ENCODE measurements at regions not wholly inside any gene's neighbourhood (a gene's known extent, or its start where the extent isn't known, plus 50 kb on each side); places are given as distances from the start of the nearest gene placed in this dataset.

DNA sequence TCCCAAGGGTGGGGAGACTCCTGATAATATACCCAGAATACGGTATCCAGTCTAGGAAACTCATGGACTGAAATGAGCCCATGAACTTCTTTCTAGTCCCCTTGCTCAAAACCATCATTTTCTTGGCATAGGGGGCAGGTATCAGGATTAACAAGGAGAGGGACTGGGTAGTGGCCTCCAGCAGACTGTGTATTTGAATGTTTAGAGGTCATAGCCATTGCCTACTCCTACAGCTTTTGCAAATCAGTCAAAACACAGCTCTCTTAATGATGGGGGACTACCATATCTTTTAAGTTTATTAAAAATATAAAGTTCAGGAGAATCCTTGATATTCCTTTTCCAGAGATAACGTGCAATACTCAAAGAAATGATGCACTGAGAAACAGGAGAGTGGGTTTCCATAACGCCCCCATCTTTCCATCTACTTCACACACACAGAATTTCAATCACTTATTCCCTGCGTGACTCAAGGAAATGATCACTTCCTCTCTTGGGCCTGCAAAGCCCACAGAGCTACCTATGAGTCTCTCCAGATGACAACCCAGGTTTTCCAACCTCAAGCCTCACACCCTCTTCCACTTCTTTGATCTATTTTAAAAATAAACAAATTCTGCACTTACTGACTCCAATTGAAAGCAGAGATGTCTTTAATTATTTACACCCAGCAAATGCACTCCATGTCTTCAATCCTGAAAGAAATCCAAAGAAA lies 584.0 kb upstream of the LMCD1 start:
- no peak for TF ChIP-seq EZH2phosphoT487 (IDR thresholded peaks at IDR 0.05; ENCODE audit: low read depth, severe bottlenecking, unreplicated experiment)
- TF ChIP-seq, protein P1, sequence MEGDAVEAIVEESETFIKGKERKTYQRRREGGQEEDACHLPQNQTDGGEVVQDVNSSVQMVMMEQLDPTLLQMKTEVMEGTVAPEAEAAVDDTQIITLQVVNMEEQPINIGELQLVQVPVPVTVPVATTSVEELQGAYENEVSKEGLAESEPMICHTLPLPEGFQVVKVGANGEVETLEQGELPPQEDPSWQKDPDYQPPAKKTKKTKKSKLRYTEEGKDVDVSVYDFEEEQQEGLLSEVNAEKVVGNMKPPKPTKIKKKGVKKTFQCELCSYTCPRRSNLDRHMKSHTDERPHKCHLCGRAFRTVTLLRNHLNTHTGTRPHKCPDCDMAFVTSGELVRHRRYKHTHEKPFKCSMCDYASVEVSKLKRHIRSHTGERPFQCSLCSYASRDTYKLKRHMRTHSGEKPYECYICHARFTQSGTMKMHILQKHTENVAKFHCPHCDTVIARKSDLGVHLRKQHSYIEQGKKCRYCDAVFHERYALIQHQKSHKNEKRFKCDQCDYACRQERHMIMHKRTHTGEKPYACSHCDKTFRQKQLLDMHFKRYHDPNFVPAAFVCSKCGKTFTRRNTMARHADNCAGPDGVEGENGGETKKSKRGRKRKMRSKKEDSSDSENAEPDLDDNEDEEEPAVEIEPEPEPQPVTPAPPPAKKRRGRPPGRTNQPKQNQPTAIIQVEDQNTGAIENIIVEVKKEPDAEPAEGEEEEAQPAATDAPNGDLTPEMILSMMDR (IDR thresholded peaks at IDR 0.05; ENCODE audit: poor library complexity): no peak
- no peak for TF ChIP-seq EZH2 (IDR thresholded peaks at IDR 0.05; ENCODE audit: borderline replicate concordance)
- Histone ChIP-seq H3K4me1 (ENCODE audit: insufficient read depth) (no peaks in the 10 kb centered on the region), H2AFZ (no peak overlapping the region), H3K9me3 (ENCODE audit: low read depth) (no peaks in the 10 kb centered on the region), H3K4me3 (no peak overlapping the region), H3K79me2 (no peaks in the 10 kb centered on the region), H3K27ac (no peak overlapping the region), H3K9me2 (replicated peaks; ENCODE audit: insufficient read depth) (no peaks in the 10 kb centered on the region), H3K4me2 (no peak overlapping the region), H3K27me3 (no peaks in the 10 kb centered on the region), H4K20me1 (ENCODE audit: insufficient read depth, poor library complexity, severe bottlenecking) (no peaks in the 10 kb centered on the region), H3K36me3 (replicated peaks; ENCODE audit: insufficient read depth, low read depth) (no peaks in the 10 kb centered on the region)
- DNase-seq (ENCODE audit: low spot score): no peak
- WGBS (ENCODE audit: low lambda C conversion rate, missing lambda C conversion rate): 88% methylated on average over 4 of the region's 4 CpGs

DNA sequence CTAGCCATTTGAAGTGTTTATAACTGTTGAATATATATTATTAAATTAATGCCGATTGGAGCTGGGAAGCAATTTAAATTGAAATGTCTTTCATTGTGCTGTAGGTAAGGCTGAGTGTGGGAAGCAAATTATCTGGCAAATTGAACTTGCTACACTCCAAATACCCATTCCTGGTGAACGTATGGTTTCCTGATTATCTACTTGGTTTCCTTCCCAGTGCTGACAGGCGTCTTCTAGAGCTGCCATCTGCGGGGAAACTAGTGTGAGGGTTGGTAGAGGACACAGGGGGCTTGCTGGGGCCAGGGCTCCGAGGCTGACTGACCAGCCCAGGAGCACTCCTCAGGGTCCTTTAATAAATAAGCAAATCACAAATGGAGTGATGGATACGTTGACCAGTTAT lies 581.4 kb upstream of the LMCD1 start:
- H2AFZ ChIP-seq: no peak overlapping the region
- no peak overlapping the region for H3K4me3 ChIP-seq
- WGBS (ENCODE audit: low lambda C conversion rate, missing lambda C conversion rate): 81% methylated on average over 6 of the region's 6 CpGs
- H3K9me3 ChIP-seq (ENCODE audit: low read depth): no peaks in the 10 kb centered on the region
- H3K36me3 ChIP-seq (replicated peaks; ENCODE audit: insufficient read depth, low read depth): no peaks in the 10 kb centered on the region
- H3K9me2 ChIP-seq (replicated peaks; ENCODE audit: insufficient read depth): no peaks in the 10 kb centered on the region
- TF ChIP-seq, protein P1 (IDR thresholded peaks at IDR 0.05; ENCODE audit: poor library complexity): no peak
- TF ChIP-seq EZH2 (IDR thresholded peaks at IDR 0.05; ENCODE audit: borderline replicate concordance) (no peak), EZH2phosphoT487 (IDR thresholded peaks at IDR 0.05; ENCODE audit: low read depth, severe bottlenecking, unreplicated experiment) (no peak)
- H4K20me1 ChIP-seq (ENCODE audit: insufficient read depth, poor library complexity, severe bottlenecking): no peaks in the 10 kb centered on the region
- H3K79me2 ChIP-seq: no peaks in the 10 kb centered on the region
- H3K4me1 ChIP-seq (ENCODE audit: insufficient read depth): no peaks in the 10 kb centered on the region
- no peak for DNase-seq (ENCODE audit: low spot score)
- no peak overlapping the region for H3K4me2 ChIP-seq
- no peak overlapping the region for H3K27ac ChIP-seq
- H3K27me3 ChIP-seq: no peaks in the 10 kb centered on the region

DNA sequence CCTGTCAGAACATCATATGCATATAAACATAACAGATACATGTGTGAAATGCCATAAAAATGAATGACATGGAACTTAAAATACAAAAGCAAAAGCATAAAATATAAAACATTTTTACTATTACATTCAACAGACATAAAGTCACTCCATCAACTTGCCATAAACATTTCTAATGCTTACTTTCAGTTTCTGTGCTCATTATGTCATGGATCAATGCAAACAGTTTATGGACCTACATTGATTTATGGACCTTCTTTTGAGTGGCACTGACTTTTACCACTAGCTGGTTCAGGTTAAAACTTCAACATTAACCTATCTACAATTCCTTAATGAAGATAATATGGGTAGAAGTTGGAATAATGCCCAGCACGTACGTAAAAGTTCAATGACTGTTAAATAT lies 577.4 kb upstream of the LMCD1 start:
- no peak overlapping the region for H3K4me2 ChIP-seq
- no peaks in the 10 kb centered on the region for H3K79me2 ChIP-seq
- H3K27ac ChIP-seq: no peak overlapping the region
- DNase-seq (ENCODE audit: low spot score): no peak
- H2AFZ ChIP-seq: no peak overlapping the region
- WGBS (ENCODE audit: low lambda C conversion rate, missing lambda C conversion rate): 69% methylated on average over 2 of the region's 2 CpGs
- H3K4me3 ChIP-seq: no peak overlapping the region
- no peaks in the 10 kb centered on the region for H4K20me1 ChIP-seq (ENCODE audit: insufficient read depth, poor library complexity, severe bottlenecking)
- no peaks in the 10 kb centered on the region for H3K27me3 ChIP-seq
- peaks cover 3% of the 10 kb centered on the region for H3K4me1 ChIP-seq (ENCODE audit: insufficient read depth)
- TF ChIP-seq, protein P1 (IDR thresholded peaks at IDR 0.05; ENCODE audit: poor library complexity): no peak
- TF ChIP-seq EZH2phosphoT487 (IDR thresholded peaks at IDR 0.05; ENCODE audit: low read depth, severe bottlenecking, unreplicated experiment): no peak
- no peak for TF ChIP-seq EZH2 (IDR thresholded peaks at IDR 0.05; ENCODE audit: borderline replicate concordance)
- H3K9me3 ChIP-seq (ENCODE audit: low read depth): no peaks in the 10 kb centered on the region
- H3K36me3 ChIP-seq (replicated peaks; ENCODE audit: insufficient read depth, low read depth): no peaks in the 10 kb centered on the region
- no peaks in the 10 kb centered on the region for H3K9me2 ChIP-seq (replicated peaks; ENCODE audit: insufficient read depth)
